Esophagus muscularis mucosa (tissue), 4 donors: ENCODE measurements at regions not wholly inside any gene's neighbourhood (a gene's known extent, or its start where the extent isn't known, plus 50 kb on each side); places are given as distances from the start of the nearest gene placed in this dataset.

Source experiments
- DNase-seq: peaks from one replicate; pipeline ENCODE4 v3.0.0-alpha.2; 2017; ENCODE audit errors: extremely low spot score
- H3K27ac ChIP-seq, 4 donors: fragments of 200-600 bp; sonication (generic); replicated peaks in 1 of 4; 1 replicate in 3 of 4; 2 replicates in 1 of 4; pipeline ENCODE4 v1.5.1; 2016 to 2019; ENCODE audit warnings: mild to moderate bottlenecking in 1 of 4
- H3K27me3 ChIP-seq, 4 donors: fragments of 200-600 bp; sonication (generic); one replicate each; pipeline versions ENCODE4 v1.5.1 to v1.6.0; 2016 to 2019
- H3K36me3 ChIP-seq, 4 donors: fragments of 200-600 bp; sonication (generic); one replicate each; pipeline ENCODE4 v1.5.1; 2016 to 2019
- H3K4me1 ChIP-seq, 4 donors: fragments of 200-600 bp; sonication (generic); one replicate each; pipeline ENCODE4 v1.5.1; 2016 to 2019
- H3K4me3 ChIP-seq, 4 donors: fragments of 200-600 bp; sonication (generic); 1 replicate in 2 of 4; 2 replicates in 2 of 4; pipeline ENCODE4 v1.5.1; 2016 to 2019; ENCODE audit warnings: mild to moderate bottlenecking in 4 of 4, moderate library complexity in 1 of 4
- H3K9me3 ChIP-seq, 4 donors: fragments of 200-600 bp; sonication (generic); 1 replicate in 3 of 4; 2 replicates in 1 of 4; pipeline ENCODE4 v1.5.1; 2016 to 2019
- CTCF ChIP-seq, 3 experiments: fragments of 200-600 bp in 2 of 3; fragments of 450-650 bp in 1 of 3; sonication (generic) in 2 of 3; IDR thresholded peaks; one replicate each; pipeline ENCODE4 v1.5.1; 2017 to 2019; ENCODE audit warnings: antibody characterized with exemption in 3 of 3, mild to moderate bottlenecking in 2 of 3, moderate library complexity in 1 of 3
- EP300 ChIP-seq: sonication (generic); formaldehyde crosslinking; IDR thresholded peaks from one replicate; pipeline ENCODE4 v1.6.1; 2017; ENCODE audit warnings: antibody characterized with exemption
- POLR2A ChIP-seq: fragments of 450-650 bp; IDR thresholded peaks from one replicate; pipeline ENCODE4 v1.6.1; 2017; ENCODE audit warnings: antibody characterized with exemption, moderate library complexity, mild to moderate bottlenecking, low read depth
- POLR2AphosphoS5 ChIP-seq, 2 donors: sonication (generic); formaldehyde crosslinking; IDR thresholded peaks; one replicate each; pipeline ENCODE4 v1.6.1; 2017; ENCODE audit warnings: antibody characterized with exemption in 2 of 2
- WGBS: methylation state at CpG from one replicate; pipeline ENCODE4 v1.1.5; 2018; 5-methylcytosine and 5-hydroxymethylcytosine counted together
- intact Hi-C: fragments of 100-400 bp; cut with DNase I; formaldehyde crosslinking; loops from one replicate; pipeline ENCODE4 v1.15.1; 2023

DNA sequence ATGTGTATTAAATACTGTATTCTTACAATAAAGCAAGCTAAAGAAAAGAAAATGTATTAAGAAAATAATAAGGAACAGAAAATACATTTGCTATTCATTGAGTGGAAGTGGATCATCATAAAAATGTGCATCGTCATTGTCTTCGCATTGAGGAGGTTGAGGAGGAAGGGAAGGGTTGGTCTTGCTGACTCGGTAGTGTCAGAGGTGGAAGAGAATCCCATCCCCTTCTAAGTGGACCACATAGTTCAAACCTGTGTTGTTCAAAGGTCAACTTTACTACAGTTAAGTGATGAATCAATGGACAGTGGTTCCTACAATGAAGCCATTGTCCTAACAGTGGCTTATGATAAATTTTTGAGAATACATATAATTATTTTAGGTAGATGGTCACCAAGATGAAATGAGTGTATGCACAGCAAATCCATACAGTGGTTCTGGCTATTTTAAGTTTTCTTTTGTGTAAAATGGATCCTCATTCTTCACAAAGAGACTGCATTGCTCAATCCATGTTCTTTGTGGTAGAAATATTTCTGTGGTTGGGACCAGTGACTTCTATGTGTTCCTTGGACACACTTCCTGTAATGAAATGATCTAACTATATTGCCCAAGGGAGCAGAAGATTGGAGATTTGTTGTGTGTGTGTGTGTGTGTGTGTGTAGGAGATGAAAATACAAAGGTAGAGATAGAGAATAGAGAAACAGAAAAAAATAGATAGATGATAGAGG is 556.4 kb upstream of the AMELY start:
- no CpG with 5 or more reads among the region's 3 CpGs for WGBS
- intact Hi-C loops = no loop called here
- no peak for DNase-seq
- no peak overlapping the region for H3K27ac ChIP-seq
- no peaks in the 10 kb centered on the region for H3K9me3 ChIP-seq
- peaks cover 0 to 21% (median 2%) of the 10 kb centered on the region in 4 donors for H3K4me1 ChIP-seq
- no peak for TF ChIP-seq EP300
- TF ChIP-seq CTCF (IDR thresholded peaks at IDR 0.05) = no peak
- no peak for TF ChIP-seq POLR2AphosphoS5 (IDR thresholded peaks at IDR 0.05)
- TF ChIP-seq POLR2A = no peak
- H3K4me3 ChIP-seq = no peak overlapping the region
- H3K27me3 ChIP-seq = no peaks in the 10 kb centered on the region
- H3K36me3 ChIP-seq = no peaks in the 10 kb centered on the region

DNA sequence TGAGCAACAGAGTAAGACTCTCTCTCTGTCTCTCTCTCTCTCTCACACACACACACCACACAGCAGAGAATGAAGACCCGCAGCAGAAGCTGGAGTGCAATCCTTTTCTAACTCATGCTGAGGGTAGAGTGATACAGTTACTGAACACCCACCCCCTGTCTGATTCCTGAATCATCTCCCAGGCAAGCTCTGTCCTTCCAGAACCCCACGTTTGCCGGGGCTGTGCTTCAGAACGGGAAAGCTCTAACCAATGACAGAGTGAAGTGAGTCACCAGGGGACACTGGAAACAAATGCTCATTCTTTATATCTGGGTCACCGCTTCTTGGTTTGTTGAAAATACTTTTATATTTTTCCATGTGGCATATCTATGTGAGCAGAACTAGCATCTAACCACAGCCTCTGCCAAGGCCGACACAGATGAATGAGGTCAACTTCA is 553.7 kb upstream of the AMELY start:
- no peaks in the 10 kb centered on the region for H3K27me3 ChIP-seq
- H3K36me3 ChIP-seq = no peaks in the 10 kb centered on the region
- H3K4me1 ChIP-seq = peaks cover 0 to 21% (median 2%) of the 10 kb centered on the region in 4 donors
- no peaks in the 10 kb centered on the region for H3K9me3 ChIP-seq
- intact Hi-C loops = no loop called here
- DNase-seq = no peak
- TF ChIP-seq CTCF (IDR thresholded peaks at IDR 0.05) = no peak
- TF ChIP-seq EP300 = no peak
- no peak for TF ChIP-seq POLR2AphosphoS5 (IDR thresholded peaks at IDR 0.05)
- no peak for TF ChIP-seq POLR2A
- no CpG with 5 or more reads among the region's 6 CpGs for whole genome bisulfite sequencing
- no peak overlapping the region for H3K4me3 ChIP-seq
- peak overlapping the region in 1 of 4 donors; percentile 44 for H3K27ac ChIP-seq

- H3K27ac ChIP-seq = peak overlapping the region in 1 of 4 donors; percentile 44
Measured at GRCh38 chrY:7464742-7465141, 553.2 kb upstream of the AMELY start.

GRCh38 chrY:7463711-7464110 is 552.2 kb upstream of the AMELY start:
- no CpG with 5 or more reads among the region's 2 CpGs for WGBS
- TF ChIP-seq POLR2A (no peak), CTCF (IDR thresholded peaks at IDR 0.05) (no peak)
- intact Hi-C loops = no loop called here

More at GRCh38 chrY:7464742-7465141, 553.2 kb upstream of the AMELY start:
- peaks cover 0 to 21% (median 2%) of the 10 kb centered on the region in 4 donors for H3K4me1 ChIP-seq
- intact Hi-C loops = no loop called here
- H3K4me3 ChIP-seq = no peak overlapping the region
- H3K27me3 ChIP-seq = no peaks in the 10 kb centered on the region
- WGBS = no CpG with 5 or more reads among the region's 2 CpGs
- H3K9me3 ChIP-seq = no peaks in the 10 kb centered on the region
- TF ChIP-seq POLR2AphosphoS5 (IDR thresholded peaks at IDR 0.05) = no peak
- TF ChIP-seq POLR2A = no peak
- TF ChIP-seq CTCF (IDR thresholded peaks at IDR 0.05) = no peak
- TF ChIP-seq EP300 = no peak
- H3K36me3 ChIP-seq = no peaks in the 10 kb centered on the region
- no peak for DNase-seq

GRCh38 chrY:7463196-7463595 is 551.6 kb upstream of the AMELY start:
- no peaks in the 10 kb centered on the region for H3K9me3 ChIP-seq
- no CpG with 5 or more reads among the region's 2 CpGs for WGBS
- DNase-seq = no peak
- H3K36me3 ChIP-seq = no peaks in the 10 kb centered on the region
- H3K4me3 ChIP-seq = no peak overlapping the region
- no peaks in the 10 kb centered on the region for H3K27me3 ChIP-seq
- intact Hi-C loops = no loop called here
- peaks cover 0 to 15% (median 3%) of the 10 kb centered on the region in 4 donors for H3K4me1 ChIP-seq
- TF ChIP-seq POLR2A (no peak), POLR2AphosphoS5 (IDR thresholded peaks at IDR 0.05) (no peak), EP300 (no peak), CTCF (IDR thresholded peaks at IDR 0.05) (no peak)
- no peak overlapping the region for H3K27ac ChIP-seq

More at GRCh38 chrY:7463711-7464110, 552.2 kb upstream of the AMELY start:
- Histone ChIP-seq H3K36me3 (no peaks in the 10 kb centered on the region), H3K4me3 (no peak overlapping the region), H3K4me1 (peaks cover 0 to 15% (median 2%) of the 10 kb centered on the region in 4 donors), H3K9me3 (no peaks in the 10 kb centered on the region), H3K27me3 (no peaks in the 10 kb centered on the region), H3K27ac (no peak overlapping the region)
- DNase-seq = no peak
